NCI-H345 treated with DMSO at 0.1 percent for 48 hours (cell line): ENCODE measurements at regions not wholly inside any gene's neighbourhood (a gene's known extent, or its start where the extent isn't known, plus 50 kb on each side); places are given as distances from the start of the nearest gene placed in this dataset.
"Not testable (repeated sequence)": the region's sequence is repeated elsewhere in the genome, so short reads cannot be mapped to it uniquely, and the experiment has no call there.

Experiments used
- DNase-seq: peaks from one replicate; lab custom pipeline; 2025; ENCODE audit not compliant: unreplicated experiment; lab: John Stamatoyannopoulos, UW

DNA sequence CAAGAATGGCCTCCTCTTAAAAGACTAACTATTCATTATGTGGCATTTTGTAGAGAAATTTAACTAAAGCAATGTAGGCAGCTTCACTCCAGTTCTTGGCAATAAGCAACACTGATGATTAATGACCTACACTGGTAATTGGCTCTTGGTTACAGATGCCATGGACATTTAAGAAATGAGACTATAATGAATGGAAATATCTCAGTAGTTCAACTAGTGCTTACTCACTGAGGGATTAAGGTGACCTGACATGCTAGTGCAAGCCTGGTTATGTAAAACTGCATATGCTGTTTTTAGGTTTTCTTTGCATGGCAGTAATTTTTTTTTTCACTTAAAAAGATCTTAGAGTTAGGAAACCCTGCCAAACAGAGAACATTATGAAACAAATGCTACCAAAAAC is 152.7 kb upstream of the AADAT start:
- no peak for DNase-seq

DNA sequence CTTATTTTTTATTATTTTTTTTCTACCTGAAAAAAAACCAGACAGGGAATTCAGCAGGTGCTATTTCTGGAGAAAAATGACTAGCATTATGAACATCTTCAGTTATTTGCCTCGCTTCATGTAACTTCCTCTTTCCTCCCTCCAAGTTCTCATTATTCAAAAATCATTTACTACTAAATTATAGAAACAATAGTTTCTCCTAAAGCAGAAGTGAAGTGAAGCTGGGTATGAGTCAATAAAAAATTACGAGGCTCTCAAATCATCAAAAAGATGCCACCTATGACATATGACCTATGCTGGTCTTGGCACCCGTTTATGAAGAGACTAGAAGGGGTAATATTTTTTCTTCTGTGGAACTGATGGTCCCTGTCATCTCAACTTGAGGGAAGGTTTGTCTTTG is 145.0 kb upstream of the AADAT start:
- no peak for DNase-seq

DNA sequence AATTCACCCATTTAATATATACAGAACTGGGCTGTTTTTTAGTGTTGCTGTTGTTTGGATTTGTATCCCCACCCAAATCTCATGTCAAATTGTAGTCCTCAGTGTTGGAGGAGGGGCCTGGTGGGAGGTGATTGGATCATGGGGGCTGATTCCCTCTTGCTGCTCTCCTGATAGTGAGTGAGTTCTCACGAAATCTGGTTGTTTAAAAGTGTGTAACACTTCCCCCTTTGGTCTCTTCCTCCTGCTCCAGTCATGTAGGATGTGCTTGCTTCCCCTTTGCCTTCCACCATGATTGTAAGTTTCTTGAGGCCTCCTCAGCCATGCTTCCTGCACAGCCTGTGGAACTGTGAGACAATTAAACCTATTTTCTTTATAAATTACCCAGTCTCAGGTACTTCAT is 141.6 kb upstream of the AADAT start:
- no peak for DNase-seq

DNA sequence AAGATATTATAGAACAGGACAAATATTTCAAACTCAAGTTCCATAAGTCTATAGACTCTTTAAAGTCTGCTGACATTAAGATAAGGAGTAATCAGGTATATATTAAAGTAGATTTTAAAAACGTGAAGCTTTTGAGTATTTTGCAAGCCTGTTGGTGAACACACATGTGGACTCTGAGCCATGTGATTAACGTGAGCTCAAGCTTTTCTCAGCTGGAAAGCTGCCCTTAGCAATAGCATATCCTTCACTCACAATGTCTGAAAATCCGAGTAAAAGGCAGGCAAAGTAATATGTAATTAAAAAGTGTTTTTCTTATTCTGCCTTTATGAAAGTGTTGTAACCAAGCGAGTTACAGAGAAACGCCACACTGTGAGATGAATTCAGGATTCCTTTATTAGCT is 140.5 kb upstream of the AADAT start:
- DNase-seq, result no peak

GRCh38 chr4:170229006-170229405 is 139.2 kb upstream of the AADAT start:
- DNase-seq, result no peak

GRCh38 chr4:170227928-170228327 is 138.2 kb upstream of the AADAT start:
- DNase-seq, result no peak

DNA sequence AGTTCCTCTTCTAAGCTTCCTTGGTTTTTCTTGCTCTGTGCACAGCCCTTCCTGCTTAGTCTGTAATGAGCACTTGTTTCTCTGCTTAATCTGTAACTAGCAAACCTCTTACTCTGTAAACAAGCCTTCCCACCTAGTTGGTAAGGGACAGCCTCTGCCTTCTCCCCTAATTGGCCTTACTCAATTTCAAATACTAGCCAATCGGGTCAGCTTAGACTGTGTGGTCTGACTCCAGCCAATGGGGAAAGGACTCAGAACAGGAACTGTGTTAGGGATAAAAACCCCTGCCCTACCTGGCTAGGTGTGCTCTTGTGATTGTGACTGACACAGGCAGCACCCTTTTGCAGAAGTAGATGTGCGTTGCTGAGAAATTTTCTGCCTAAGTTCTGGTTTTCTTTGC is 136.5 kb upstream of the AADAT start:
- DNase-seq, result no peak

GRCh38 chr4:170214731-170215130 is 125.0 kb upstream of the AADAT start:
- no peak for DNase-seq

DNA sequence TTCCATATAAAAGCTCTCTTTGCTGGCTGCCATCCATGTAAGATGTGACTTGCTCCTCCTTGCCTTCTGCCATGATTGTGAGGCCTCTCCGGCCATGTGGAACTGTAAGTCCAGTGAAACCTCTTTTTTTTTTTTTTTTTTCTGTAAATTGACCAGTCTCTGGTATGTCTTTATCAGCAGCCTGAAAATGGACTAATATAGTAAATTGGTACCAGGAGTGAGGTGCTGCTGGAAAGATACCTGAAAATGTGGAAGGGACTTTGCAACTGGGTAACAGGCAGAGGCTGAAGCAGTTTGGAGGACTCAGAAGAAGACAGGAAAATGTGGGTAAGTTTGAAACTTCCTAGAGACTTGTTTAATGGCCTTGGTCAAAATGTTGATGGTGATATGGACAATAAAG is 124.3 kb upstream of the AADAT start:
- DNase-seq, result no peak

GRCh38 chr4:170202721-170203120 is 113.0 kb upstream of the AADAT start:
- DNase-seq, result no peak

GRCh38 chr4:170198747-170199146 is 109.0 kb upstream of the AADAT start:
- DNase-seq, result no peak

GRCh38 chr4:170194794-170195193 is 105.0 kb upstream of the AADAT start:
- not testable (repeated sequence) for DNase-seq

DNA sequence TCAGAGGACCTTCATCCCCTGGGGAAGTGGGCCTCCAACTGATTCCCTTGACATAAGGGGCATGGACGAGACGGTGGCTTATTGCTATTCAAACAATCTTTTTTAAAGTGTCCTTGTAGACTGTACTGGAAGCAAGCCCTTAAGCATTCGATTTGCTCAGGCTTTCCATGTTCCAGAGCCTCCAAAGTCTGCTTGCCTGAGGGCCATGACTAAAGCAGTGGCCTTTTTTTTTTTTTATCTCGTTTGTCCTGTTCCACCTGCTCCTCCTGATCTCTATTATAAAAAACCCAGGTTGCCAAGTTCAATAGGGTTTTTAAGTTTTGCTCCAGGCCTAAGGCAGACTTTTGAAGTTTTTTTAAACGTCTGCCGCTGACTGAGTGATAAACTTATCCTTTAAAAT is 103.7 kb upstream of the AADAT start:
- no peak for DNase-seq

GRCh38 chr4:170190265-170190664 is 100.5 kb upstream of the AADAT start:
- DNase-seq, result no peak

DNA sequence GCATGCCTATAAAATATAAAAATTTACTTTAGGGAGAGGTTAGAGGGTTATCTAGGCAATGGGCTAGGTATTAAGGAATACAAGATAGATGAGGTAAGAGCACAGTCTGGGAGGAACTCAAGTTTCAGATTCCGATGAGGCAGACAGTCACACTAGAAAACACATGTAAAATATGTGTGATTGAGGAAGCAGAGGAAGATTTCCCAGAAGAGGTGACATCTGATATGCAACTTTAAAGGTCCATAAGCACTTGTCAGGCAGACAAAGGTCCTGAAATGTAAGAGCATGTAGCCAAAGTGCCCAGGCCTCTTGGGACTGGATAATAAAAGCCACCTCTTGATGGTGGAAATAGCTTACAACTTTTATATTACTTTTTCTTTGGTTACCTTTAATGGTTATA is 81.1 kb upstream of the AADAT start:
- DNase-seq, result no peak

GRCh38 chr4:170169699-170170098 is 79.9 kb upstream of the AADAT start:
- no peak for DNase-seq

GRCh38 chr4:170167678-170168077 is 77.9 kb upstream of the AADAT start:
- no peak for DNase-seq

- DNase-seq, result not testable (repeated sequence)
Measured at GRCh38 chr4:170166193-170166592, 76.4 kb upstream of the AADAT start.

DNA sequence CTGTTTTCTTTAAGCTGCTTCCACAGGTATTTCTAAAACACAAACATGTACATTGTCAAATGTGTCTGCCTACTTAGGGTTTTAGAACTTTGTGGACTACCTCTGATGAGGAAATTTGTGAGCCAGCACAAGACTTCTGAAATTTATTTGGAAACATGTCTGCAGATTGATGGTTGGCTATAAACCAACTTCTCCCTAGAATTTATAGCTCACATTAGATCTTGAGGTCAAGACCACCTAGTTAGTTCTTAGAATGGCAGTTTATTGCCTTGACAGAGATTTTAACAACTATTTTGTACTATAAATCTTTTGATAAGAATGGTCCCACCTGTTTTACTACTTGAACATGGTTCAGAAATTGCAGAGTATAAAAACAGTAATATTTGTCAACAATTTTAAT is 72.7 kb upstream of the AADAT start:
- DNase-seq, result no peak

GRCh38 chr4:170157670-170158069 is 67.9 kb upstream of the AADAT start:
- no peak for DNase-seq

DNA sequence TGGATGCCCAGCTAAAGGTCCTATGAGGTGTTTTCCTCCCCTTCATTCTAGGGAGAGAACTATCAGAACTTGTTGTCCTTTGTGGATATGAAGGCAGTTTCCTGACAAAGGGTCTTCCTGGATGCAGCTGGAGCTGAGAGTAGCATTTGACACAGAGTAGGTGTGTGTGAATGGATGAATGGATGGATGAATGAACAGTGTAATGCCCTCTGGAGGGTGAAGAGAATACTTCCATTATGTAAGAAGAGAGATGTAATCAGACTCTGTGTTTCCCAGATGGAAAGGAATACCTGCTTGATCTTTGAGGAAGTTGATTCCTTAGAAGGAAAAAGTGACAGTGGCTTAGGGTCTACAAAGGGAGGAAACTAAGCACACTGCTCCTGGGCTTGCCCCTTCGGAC is 55.4 kb upstream of the AADAT start:
- no peak for DNase-seq

DNA sequence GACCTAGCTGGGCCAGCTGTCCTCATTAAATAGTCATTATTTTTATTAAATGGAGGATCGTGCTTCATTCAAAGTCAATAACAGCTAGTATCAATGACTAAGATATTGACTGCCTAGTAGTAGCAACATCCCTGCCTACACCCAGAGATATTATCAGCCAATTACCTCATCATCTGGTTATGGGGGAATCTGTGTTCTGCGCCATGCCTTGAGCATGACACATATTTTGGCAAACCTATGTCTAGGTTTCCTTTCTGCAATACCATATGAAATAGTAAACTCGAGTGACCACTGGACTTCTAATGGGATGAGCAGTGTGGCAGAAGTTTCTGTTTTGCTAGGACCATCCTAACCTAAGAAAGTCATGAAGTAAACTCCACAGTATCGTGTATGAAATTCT is 50.0 kb upstream of the AADAT start:
- no peak for DNase-seq
